Stomach (tissue), 4 donors: ENCODE measurements at regions not wholly inside any gene's neighbourhood (a gene's known extent, or its start where the extent isn't known, plus 50 kb on each side); places are given as distances from the start of the nearest gene placed in this dataset.

Experiments
- CTCF ChIP-seq, 7 experiments: fragments of 450-650 bp in 4 of 7; fragments of 200-600 bp in 3 of 7; sonication (generic) in 3 of 7; IDR thresholded peaks; one replicate each; pipeline ENCODE4 v1.5.1; 2016 to 2019; ENCODE audit warnings: antibody characterized with exemption in 7 of 7, control low read depth in 2 of 7, mild to moderate bottlenecking in 1 of 7
- EP300 ChIP-seq: sonication (generic); formaldehyde crosslinking; IDR thresholded peaks from one replicate; pipeline ENCODE4 v1.6.1; 2017; ENCODE audit warnings: antibody characterized with exemption
- POLR2A ChIP-seq, 4 donors: fragments of 450-650 bp; IDR thresholded peaks; one replicate each; pipeline ENCODE4 v1.6.1; 2016; ENCODE audit warnings: antibody characterized with exemption in 4 of 4, control low read depth in 2 of 4, mild to moderate bottlenecking in 1 of 4, moderate library complexity in 1 of 4

- TF ChIP-seq CTCF (IDR thresholded peaks at IDR 0.05) (no peak), EP300 (no peak), POLR2A (IDR thresholded peaks at IDR 0.05) (no peak)
Observed at GRCh38 chr13:104160536-104160935, 1094.3 kb upstream of the SLC10A2 start.
